OCI-LY7 (cell line): ENCODE measurements at regions not wholly inside any gene's neighbourhood (a gene's known extent, or its start where the extent isn't known, plus 50 kb on each side); places are given as distances from the start of the nearest gene placed in this dataset.

Source experiments
- BruUV-seq: library from RNA; stranded (reverse); fragments of 400-500 nt; replicated peaks from 2 replicates; lab custom pipeline; 2021; lab: Mats Ljungman, UMichigan
- CTCF ChIA-PET: fragments of 300-600 bp; sonication (Branson Sonifier 250); formaldehyde crosslinking; loops from one replicate; lab custom pipeline; 2022; ENCODE audit warnings: antibody characterized with exemption; ENCODE audit not compliant: unreplicated experiment; lab: Charles Lee
- POLR2A ChIA-PET: fragments of 300-600 bp; sonication (Branson Sonifier 250); formaldehyde crosslinking; loops from one replicate; lab custom pipeline; 2022; ENCODE audit warnings: antibody characterized with exemption; lab: Charles Lee
- DNase-seq: peaks from one replicate; pipeline ENCODE4 v3.0.0-alpha.2; 2015; ENCODE audit warnings: low spot score
- H2AFZ ChIP-seq: fragments of 200-600 bp; sonication (generic), shearing (Covaris generic); 2 replicates; pipeline ENCODE4 v1.6.1; 2014; ENCODE audit warnings: mild to moderate bottlenecking, antibody characterized with exemption, low read length, moderate library complexity
- H3K27ac ChIP-seq: fragments of 200-600 bp; sonication (generic); 2 replicates; pipeline ENCODE4 v1.5.1; 2014; ENCODE audit warnings: mixed run types, low read depth, mild to moderate bottlenecking, moderate library complexity, low read length, inconsistent platforms; ENCODE audit not compliant: poor library complexity, severe bottlenecking
- H3K36me3 ChIP-seq: fragments of 200-600 bp; sonication (generic); 2 replicates; pipeline ENCODE4 v1.6.1; 2014; ENCODE audit warnings: mild to moderate bottlenecking, antibody characterized with exemption, low read length, moderate library complexity, mixed read lengths; ENCODE audit not compliant: insufficient read depth
- H3K4me1 ChIP-seq: fragments of 200-600 bp; sonication (generic); 2 replicates; pipeline ENCODE4 v1.5.1; 2014; ENCODE audit warnings: mild to moderate bottlenecking, low read length; ENCODE audit not compliant: insufficient read depth, poor library complexity, severe bottlenecking
- H3K4me2 ChIP-seq: fragments of 200-600 bp; sonication (generic); 2 replicates; pipeline ENCODE4 v1.6.1; 2014; ENCODE audit warnings: mild to moderate bottlenecking, low read length
- H3K4me3 ChIP-seq: fragments of 200-600 bp; sonication (generic); 2 replicates; pipeline ENCODE4 v1.5.1; 2014; ENCODE audit warnings: mild to moderate bottlenecking, low read depth, low read length; ENCODE audit not compliant: poor library complexity, severe bottlenecking
- H3K79me2 ChIP-seq: fragments of 200-600 bp; sonication (generic); 2 replicates; pipeline ENCODE4 v1.6.1; 2016; ENCODE audit warnings: low read depth, mild to moderate bottlenecking, low read length, moderate library complexity, mixed read lengths; ENCODE audit not compliant: insufficient read depth
- H3K9me2 ChIP-seq: fragments of 200-600 bp; sonication (generic); 2 replicates; pipeline ENCODE4 v1.6.1; 2016; ENCODE audit warnings: mild to moderate bottlenecking, low read length, mixed read lengths; ENCODE audit not compliant: insufficient read depth
- H3K9me3 ChIP-seq: fragments of 200-600 bp; sonication (generic); 2 replicates; pipeline ENCODE4 v1.6.1; 2014; ENCODE audit warnings: mild to moderate bottlenecking, mixed run types, low read length, mixed read lengths
- H4K20me1 ChIP-seq: fragments of 200-600 bp; sonication (generic); 2 replicates; pipeline ENCODE4 v1.6.1; 2014; ENCODE audit warnings: mild to moderate bottlenecking, antibody characterized with exemption, low read length, moderate library complexity, mixed read lengths; ENCODE audit not compliant: insufficient read depth
- EZH2phosphoT487 ChIP-seq: fragments of 200-600 bp; sonication (generic); IDR thresholded peaks from 2 replicates; pipeline ENCODE4 v1.6.1; 2018; ENCODE audit warnings: low read depth, borderline replicate concordance, mild to moderate bottlenecking, mixed run types, antibody characterized with exemption, low read length, moderate library complexity, mixed read lengths
- intact Hi-C: fragments of 100-400 bp; cut with micrococcal nuclease; formaldehyde crosslinking; loops from one replicate; pipeline ENCODE4 v1.10.0; 2022; ENCODE audit not compliant: unreplicated experiment
- TF ChIP-seq, protein P1 (sequence below): fragments of 200-600 bp; sonication (generic); conservative IDR thresholded peaks from 2 replicates; pipeline ENCODE4 v1.5.1; 2014; ENCODE audit warnings: mild to moderate bottlenecking, antibody characterized with exemption, low read length, moderate library complexity, mixed read lengths

DNA sequence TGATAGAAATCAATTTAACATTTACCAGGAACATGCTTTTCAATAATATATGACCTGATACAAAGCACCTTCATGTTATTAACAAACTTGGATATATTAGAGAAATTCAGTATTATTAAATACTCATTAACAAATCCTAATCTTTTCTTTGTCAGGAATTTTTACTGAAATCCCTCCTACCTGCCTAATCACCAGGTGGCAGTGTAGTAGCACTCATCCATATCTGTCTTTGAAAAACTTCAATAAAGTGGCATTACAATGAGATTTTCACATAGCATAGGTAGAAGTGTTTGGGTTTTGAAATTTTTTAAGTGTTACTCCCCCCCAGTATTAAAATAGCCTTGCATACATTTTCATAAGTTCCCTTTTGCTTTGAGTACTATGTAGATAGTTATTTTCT is 1246.6 kb upstream of the LRRN3 start:
- H3K79me2 ChIP-seq, result no peaks in the 10 kb centered on the region
- H3K36me3 ChIP-seq, result no peaks in the 10 kb centered on the region
- no peak for TF ChIP-seq EZH2phosphoT487
- TF ChIP-seq, protein P1, sequence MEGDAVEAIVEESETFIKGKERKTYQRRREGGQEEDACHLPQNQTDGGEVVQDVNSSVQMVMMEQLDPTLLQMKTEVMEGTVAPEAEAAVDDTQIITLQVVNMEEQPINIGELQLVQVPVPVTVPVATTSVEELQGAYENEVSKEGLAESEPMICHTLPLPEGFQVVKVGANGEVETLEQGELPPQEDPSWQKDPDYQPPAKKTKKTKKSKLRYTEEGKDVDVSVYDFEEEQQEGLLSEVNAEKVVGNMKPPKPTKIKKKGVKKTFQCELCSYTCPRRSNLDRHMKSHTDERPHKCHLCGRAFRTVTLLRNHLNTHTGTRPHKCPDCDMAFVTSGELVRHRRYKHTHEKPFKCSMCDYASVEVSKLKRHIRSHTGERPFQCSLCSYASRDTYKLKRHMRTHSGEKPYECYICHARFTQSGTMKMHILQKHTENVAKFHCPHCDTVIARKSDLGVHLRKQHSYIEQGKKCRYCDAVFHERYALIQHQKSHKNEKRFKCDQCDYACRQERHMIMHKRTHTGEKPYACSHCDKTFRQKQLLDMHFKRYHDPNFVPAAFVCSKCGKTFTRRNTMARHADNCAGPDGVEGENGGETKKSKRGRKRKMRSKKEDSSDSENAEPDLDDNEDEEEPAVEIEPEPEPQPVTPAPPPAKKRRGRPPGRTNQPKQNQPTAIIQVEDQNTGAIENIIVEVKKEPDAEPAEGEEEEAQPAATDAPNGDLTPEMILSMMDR, result peak; percentile 69
- no TSS peak for BruUV-seq
- H2AFZ ChIP-seq, result no peak overlapping the region
- ChIA-PET POLR2A (no interaction called here), CTCF (no interaction called here)
- no peak for DNase-seq
- H3K27ac ChIP-seq, result no peak overlapping the region
- H3K9me2 ChIP-seq, result no peaks in the 10 kb centered on the region
- H3K9me3 ChIP-seq, result no peaks in the 10 kb centered on the region
- no peak overlapping the region for H3K4me2 ChIP-seq
- no peaks in the 10 kb centered on the region for H3K4me1 ChIP-seq
- H3K4me3 ChIP-seq, result no peak overlapping the region
- intact Hi-C loops, result no loop called here
- no peaks in the 10 kb centered on the region for H4K20me1 ChIP-seq

DNA sequence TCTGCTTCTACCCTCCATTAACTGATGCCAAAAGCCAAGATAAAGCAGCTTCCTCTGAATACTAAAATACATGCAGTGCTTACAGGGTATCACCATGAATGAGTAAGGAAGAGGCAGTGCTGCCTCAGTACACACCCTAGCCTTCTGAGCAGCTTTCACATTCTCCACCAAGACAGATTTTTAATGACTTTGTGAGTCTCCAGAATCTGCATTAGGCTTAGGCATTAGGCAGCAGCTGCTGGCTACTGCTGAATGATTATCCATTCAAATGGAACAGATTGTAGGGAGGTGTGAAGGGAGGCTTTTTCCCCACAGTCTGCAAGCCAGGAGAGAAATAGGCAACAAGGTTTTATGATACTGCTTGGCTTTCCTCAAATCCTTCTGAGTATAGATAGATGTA is 1226.7 kb upstream of the LRRN3 start:
- Histone ChIP-seq H3K9me2 (no peaks in the 10 kb centered on the region), H2AFZ (no peak overlapping the region), H3K27ac (no peak overlapping the region), H3K4me3 (no peak overlapping the region), H3K79me2 (no peaks in the 10 kb centered on the region), H4K20me1 (no peaks in the 10 kb centered on the region), H3K36me3 (no peaks in the 10 kb centered on the region), H3K9me3 (no peaks in the 10 kb centered on the region), H3K4me1 (no peaks in the 10 kb centered on the region), H3K4me2 (no peak overlapping the region)
- BruUV-seq, result no TSS peak
- TF ChIP-seq, protein P1, result no peak
- TF ChIP-seq EZH2phosphoT487, result no peak
- POLR2A ChIA-PET, result interaction anchor here (0.6 to 0.8 kb wide), 2 partner anchors 10 to 27 kb away, joined by 3 read pairs; no protein-coding TSS in a partner anchor
- CTCF ChIA-PET, result no interaction called here
- no peak for DNase-seq
- intact Hi-C loops, result no loop called here

DNA sequence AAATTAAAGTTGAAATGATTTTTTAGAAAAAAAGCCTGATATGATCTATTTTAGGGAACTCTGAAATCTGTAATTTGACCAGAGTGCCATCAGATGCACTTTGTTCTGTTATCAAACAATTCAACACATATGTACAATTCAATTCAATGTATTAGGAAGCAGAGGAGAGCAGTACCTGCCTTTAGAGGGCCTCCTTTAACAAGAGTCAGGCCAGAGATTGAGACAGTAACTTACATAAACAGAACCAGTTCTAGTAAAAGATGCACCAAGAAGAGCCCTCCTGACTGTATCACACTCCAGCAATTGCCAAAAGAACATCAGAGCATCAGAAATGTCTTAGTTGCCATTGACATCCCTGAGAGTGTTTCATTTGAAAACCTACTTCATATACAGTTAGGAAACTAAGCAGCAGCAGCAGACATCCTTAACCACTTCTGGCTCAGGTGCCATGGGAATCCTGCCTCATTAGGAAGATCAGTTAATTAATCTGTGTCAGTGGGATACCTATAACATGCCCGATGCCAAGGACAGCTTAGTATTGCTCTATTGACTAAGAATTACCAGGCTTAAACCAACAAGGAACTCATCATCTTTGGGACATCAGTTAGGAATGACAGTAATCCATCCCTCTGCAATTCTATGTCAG is 1222.6 kb upstream of the LRRN3 start:
- H3K4me2 ChIP-seq, result no peak overlapping the region
- no peaks in the 10 kb centered on the region for H3K9me2 ChIP-seq
- no peaks in the 10 kb centered on the region for H4K20me1 ChIP-seq
- H3K27ac ChIP-seq, result no peak overlapping the region
- ChIA-PET CTCF (no interaction called here), POLR2A (interaction anchor here (0.9 kb wide), 1 partner anchor 61 kb away, joined by 3 read pairs; no protein-coding TSS in a partner anchor)
- no peak overlapping the region for H2AFZ ChIP-seq
- no peaks in the 10 kb centered on the region for H3K79me2 ChIP-seq
- H3K4me3 ChIP-seq, result no peak overlapping the region
- intact Hi-C loops, result no loop called here
- TF ChIP-seq, protein P1, result no peak
- TF ChIP-seq EZH2phosphoT487, result no peak
- no peaks in the 10 kb centered on the region for H3K36me3 ChIP-seq
- no peaks in the 10 kb centered on the region for H3K4me1 ChIP-seq
- DNase-seq, result no peak
- BruUV-seq, result no TSS peak
- no peaks in the 10 kb centered on the region for H3K9me3 ChIP-seq
